ENCODE measurements at regions not wholly inside any gene's neighbourhood (a gene's known extent, or its start where the extent isn't known, plus 50 kb on each side); places are given as distances from the start of the nearest gene placed in this dataset.

- no peak for DNase-seq (ENCODE audit: low spot score)
Measured at GRCh38 chr5:99721506-99721905, 792.7 kb upstream of the CHD1 start.

GRCh38 chr5:99715921-99716320 is 787.1 kb upstream of the CHD1 start:
- no peak for DNase-seq (ENCODE audit: low spot score)

- no peak for DNase-seq (ENCODE audit: low spot score)
Measured at GRCh38 chr5:99706160-99706559, 777.4 kb upstream of the CHD1 start.

GRCh38 chr5:99702565-99702964 is 773.8 kb upstream of the CHD1 start:
- DNase-seq (ENCODE audit: low spot score): no peak

- no peak for DNase-seq (ENCODE audit: low spot score)
Measured at GRCh38 chr5:99694884-99695283, 766.1 kb upstream of the CHD1 start.

- DNase-seq (ENCODE audit: low spot score): no peak
Measured at GRCh38 chr5:99686538-99686937, 757.7 kb upstream of the CHD1 start.

GRCh38 chr5:99675974-99676373 is 747.2 kb upstream of the CHD1 start:
- DNase-seq (ENCODE audit: low spot score): no peak

- DNase-seq (ENCODE audit: low spot score): no peak
Measured at GRCh38 chr5:99674101-99674500, 745.3 kb upstream of the CHD1 start.

GRCh38 chr5:99664972-99665371 is 736.2 kb upstream of the CHD1 start:
- no peak for DNase-seq (ENCODE audit: low spot score)

- no peak for DNase-seq (ENCODE audit: low spot score)
Measured at GRCh38 chr5:99651298-99651697, 722.5 kb upstream of the CHD1 start.

- no peak for DNase-seq (ENCODE audit: low spot score)
Measured at GRCh38 chr5:99646011-99646647, 717.3 kb upstream of the CHD1 start.

- DNase-seq (ENCODE audit: low spot score): no peak
Measured at GRCh38 chr5:99644822-99645221, 716.0 kb upstream of the CHD1 start.

GRCh38 chr5:99640646-99641045 is 711.8 kb upstream of the CHD1 start:
- DNase-seq (ENCODE audit: low spot score): no peak

GRCh38 chr5:99639905-99640304 is 711.1 kb upstream of the CHD1 start:
- no peak for DNase-seq (ENCODE audit: low spot score)

GRCh38 chr5:99636663-99637062 is 707.9 kb upstream of the CHD1 start:
- no peak for DNase-seq (ENCODE audit: low spot score)

- DNase-seq (ENCODE audit: low spot score): no peak
Measured at GRCh38 chr5:99621772-99622681, 693.2 kb upstream of the CHD1 start.

GRCh38 chr5:99617335-99617734 is 688.5 kb upstream of the CHD1 start:
- no peak for DNase-seq (ENCODE audit: low spot score)

- DNase-seq (ENCODE audit: low spot score): no peak
Measured at GRCh38 chr5:99614888-99615287, 686.1 kb upstream of the CHD1 start.

- no peak for DNase-seq (ENCODE audit: low spot score)
Measured at GRCh38 chr5:99607124-99607523, 678.3 kb upstream of the CHD1 start.

- DNase-seq (ENCODE audit: low spot score): no peak
Measured at GRCh38 chr5:99605904-99606303, 677.1 kb upstream of the CHD1 start.

GRCh38 chr5:99600952-99601351 is 672.1 kb upstream of the CHD1 start:
- no peak for DNase-seq (ENCODE audit: low spot score)

GRCh38 chr5:99590806-99591205 is 662.0 kb upstream of the CHD1 start:
- no peak for DNase-seq (ENCODE audit: low spot score)

- DNase-seq (ENCODE audit: low spot score): no peak
Measured at GRCh38 chr5:99589424-99589823, 660.6 kb upstream of the CHD1 start.

- no peak for DNase-seq (ENCODE audit: low spot score)
Measured at GRCh38 chr5:99587983-99588382, 659.2 kb upstream of the CHD1 start.

All from Ammon's horn (tissue), 1 donor.